ENCODE measurements at regions not wholly inside any gene's neighbourhood (a gene's known extent, or its start where the extent isn't known, plus 50 kb on each side); places are given as distances from the start of the nearest gene placed in this dataset.
"Not testable (repeated sequence)": the region's sequence is repeated elsewhere in the genome, so short reads cannot be mapped to it uniquely, and the experiment has no call there.

DNA sequence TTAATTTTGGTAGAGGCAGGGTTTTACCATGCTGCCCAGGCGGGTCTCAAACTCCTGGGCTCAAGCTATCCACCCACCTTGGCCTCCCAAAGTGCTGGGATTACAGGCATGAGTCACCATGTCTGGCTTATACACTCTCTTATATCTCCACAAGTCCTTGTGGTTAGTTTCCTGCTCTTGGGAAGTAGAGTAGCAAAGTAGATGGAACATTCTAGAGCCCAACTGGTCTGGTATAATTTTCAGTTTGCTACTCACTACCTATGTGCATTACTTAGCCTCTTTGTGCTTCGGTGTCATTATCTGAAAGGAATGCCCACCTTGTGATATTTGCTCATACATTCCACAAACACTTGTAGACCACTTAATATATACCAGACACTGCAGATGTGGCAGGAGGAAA, 96.6 kb upstream of the IPO9 start:
- TF ChIP-seq, protein P1, sequence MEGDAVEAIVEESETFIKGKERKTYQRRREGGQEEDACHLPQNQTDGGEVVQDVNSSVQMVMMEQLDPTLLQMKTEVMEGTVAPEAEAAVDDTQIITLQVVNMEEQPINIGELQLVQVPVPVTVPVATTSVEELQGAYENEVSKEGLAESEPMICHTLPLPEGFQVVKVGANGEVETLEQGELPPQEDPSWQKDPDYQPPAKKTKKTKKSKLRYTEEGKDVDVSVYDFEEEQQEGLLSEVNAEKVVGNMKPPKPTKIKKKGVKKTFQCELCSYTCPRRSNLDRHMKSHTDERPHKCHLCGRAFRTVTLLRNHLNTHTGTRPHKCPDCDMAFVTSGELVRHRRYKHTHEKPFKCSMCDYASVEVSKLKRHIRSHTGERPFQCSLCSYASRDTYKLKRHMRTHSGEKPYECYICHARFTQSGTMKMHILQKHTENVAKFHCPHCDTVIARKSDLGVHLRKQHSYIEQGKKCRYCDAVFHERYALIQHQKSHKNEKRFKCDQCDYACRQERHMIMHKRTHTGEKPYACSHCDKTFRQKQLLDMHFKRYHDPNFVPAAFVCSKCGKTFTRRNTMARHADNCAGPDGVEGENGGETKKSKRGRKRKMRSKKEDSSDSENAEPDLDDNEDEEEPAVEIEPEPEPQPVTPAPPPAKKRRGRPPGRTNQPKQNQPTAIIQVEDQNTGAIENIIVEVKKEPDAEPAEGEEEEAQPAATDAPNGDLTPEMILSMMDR (IDR thresholded peaks at IDR 0.05): no peak
- TF ChIP-seq ZFX (IDR thresholded peaks at IDR 0.05; ENCODE audit: borderline replicate concordance): no peak
- no peak overlapping the region for H3K27ac ChIP-seq

DNA sequence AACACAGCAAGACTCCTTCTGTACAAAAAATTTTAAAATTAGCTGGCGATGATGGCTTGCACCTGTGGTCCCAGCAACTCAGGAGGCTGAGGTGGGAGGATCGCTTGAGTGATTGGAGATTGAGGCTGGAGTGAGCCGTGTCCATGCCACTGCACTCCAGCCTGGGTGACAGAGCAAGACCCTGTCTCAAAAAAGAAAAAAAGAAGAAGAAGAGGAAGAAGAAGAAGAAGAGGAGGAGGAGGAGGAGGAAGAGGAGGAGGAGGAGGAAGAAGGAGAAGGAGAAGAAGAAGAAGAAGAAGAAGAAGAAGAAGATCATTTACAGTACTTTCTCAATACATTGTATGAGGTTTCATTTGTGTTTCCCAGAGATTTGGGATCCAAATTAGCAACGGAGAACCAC, 94.7 kb upstream of the IPO9 start:
- H3K27ac ChIP-seq: not testable (repeated sequence)

DNA sequence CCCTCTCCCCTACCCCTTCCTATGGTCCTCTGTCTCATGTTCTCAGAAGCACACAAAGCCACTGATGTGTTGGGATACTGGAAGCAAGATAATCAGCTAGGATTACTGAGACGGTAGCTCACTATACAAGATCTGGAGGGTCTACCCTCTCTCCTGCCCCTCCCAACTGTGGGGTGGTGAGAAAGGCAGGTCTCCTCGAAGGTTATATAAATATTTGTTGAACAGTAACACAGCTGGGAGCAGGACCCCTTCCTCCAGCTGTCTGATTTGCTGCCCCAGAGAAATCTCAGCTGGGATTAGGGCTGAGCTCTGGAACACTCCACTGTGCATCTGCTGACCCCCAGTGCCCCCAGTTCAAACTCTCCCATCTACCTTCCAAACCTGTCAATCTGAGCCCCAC, 94.2 kb upstream of the IPO9 start:
- TF ChIP-seq ZFX (IDR thresholded peaks at IDR 0.05; ENCODE audit: borderline replicate concordance): no peak
- TF ChIP-seq, protein P1 (IDR thresholded peaks at IDR 0.05): no peak
- H3K27ac ChIP-seq: no peak overlapping the region

DNA sequence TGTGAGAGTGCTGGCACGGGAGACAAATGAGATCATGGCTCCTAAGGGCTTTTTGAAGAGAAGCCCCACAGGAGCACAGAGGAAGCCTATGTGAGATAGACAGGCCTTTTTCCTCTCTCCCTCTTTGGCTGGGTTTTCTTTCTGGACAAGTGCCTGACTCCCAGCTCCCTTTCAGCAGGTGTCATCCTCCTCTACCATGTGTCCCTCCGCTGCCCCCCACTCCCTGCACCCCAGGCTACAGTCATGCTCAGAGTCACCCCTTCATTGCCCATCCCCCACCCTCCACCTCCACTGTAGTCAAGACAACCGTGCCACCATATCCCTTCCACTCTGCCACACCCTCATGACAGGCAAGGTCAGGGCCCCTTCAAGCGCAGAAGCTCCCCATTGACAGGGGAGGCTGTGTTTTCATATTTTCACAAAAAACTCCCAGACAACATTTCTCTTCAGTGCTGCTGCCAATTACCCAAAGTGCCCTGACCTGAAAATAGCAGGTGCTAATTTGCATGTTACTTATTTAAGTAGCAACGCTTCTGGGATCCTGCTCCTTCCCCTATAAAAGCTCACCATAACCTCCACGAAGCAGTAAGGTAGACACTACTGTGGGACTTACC, 92.1 kb upstream of the IPO9 start:
- H3K27ac ChIP-seq: no peak overlapping the region
- TF ChIP-seq, protein P1 (IDR thresholded peaks at IDR 0.05): no peak
- no peak for TF ChIP-seq ZFX (IDR thresholded peaks at IDR 0.05; ENCODE audit: borderline replicate concordance)

DNA sequence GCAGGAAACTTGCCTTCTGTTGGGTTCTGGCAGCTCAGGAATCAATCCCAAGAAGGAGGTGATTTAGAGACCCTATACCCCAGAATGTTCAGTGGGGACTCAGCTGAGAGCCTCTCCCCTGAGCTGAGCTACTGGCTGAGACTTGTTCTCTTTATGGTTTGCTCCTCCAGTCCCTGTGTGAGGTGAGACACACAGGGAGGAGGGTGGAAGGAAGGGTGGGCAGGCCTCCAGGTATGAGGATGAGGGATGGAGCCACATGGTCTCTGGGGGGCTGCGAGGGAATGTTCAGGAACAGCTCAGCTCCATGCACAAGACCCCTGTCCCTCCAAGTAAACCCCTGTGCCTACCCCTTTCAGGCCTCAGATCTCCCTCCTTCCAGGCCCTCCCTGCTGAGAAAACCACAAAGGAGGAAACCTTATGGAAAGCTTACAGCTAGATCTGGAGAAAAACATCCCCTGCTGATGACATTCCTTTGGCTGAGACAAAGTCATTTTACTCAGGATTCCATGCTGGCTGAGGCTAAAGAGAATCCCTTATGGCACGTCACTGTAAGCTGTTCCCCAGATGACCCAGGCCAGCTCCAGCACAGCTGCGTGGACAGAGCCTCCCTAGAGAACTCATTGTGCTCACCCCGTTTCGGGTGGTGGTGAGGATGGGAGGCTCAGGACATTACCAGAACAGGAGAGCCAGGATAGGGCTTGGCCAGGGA, 91.5 kb upstream of the IPO9 start:
- TF ChIP-seq, protein P1 (IDR thresholded peaks at IDR 0.05): no peak
- TF ChIP-seq ZFX (IDR thresholded peaks at IDR 0.05; ENCODE audit: borderline replicate concordance): no peak
- H3K27ac ChIP-seq: no peak overlapping the region

DNA sequence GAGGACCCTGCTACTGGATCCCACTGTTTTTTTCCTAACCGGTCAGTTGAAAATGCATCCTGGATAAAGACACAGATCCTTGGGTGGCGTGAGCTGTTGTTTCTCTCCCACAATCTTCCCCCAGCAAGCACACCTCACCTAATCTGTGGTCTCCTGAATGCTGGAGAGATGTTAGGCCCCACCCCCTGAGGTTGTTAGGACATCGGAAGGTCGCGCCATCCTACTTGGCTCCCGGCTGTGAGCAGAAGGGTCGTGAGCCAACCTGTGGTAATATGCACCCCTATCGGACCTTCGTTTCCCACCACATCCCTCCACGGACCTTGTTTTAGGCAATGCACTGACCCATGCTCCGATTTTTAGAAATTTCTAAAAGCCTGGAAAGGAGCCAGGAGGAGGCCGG, 89.9 kb upstream of the IPO9 start:
- H3K27ac ChIP-seq: no peak overlapping the region
- TF ChIP-seq, protein P1 (IDR thresholded peaks at IDR 0.05): no peak
- no peak for TF ChIP-seq ZFX (IDR thresholded peaks at IDR 0.05; ENCODE audit: borderline replicate concordance)

DNA sequence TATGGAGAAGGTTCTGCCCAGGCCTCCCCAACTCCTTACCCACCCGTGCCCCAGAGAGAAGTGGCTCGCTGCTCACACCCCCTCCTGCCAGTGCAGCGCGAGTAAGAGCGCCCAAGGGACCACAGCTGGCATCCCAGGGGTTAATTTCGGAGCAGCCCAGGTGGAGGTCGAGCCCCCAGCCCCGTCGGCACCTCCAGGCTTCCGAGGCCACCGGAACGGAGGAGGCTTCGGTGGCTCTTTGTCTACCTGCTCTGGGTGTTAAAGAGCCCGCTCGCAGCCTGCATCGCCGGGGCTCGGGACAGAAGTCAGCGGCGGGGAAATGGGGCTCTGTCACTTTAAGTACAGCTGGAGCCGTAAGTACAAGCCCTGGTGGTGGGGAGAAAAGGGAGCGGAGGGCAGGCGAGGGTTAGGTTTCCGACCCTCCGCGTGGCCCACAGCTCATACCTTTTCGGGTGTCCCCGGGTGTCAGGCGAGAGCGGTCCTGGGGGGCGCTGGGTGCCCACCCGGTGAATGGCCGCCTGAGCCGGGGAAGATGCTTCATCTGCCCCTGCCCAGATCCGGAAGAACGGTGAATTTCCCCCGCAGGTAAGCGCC, 89.4 kb upstream of the IPO9 start:
- H3K27ac ChIP-seq: no peak overlapping the region
- TF ChIP-seq ZFX (IDR thresholded peaks at IDR 0.05; ENCODE audit: borderline replicate concordance): no peak
- TF ChIP-seq, protein P1 (IDR thresholded peaks at IDR 0.05): no peak

Data from 22Rv1 (cell line).